ENCODE measurements at regions not wholly inside any gene's neighbourhood (a gene's known extent, or its start where the extent isn't known, plus 50 kb on each side); places are given as distances from the start of the nearest gene placed in this dataset.
"Not testable (repeated sequence)": the region's sequence is repeated elsewhere in the genome, so short reads cannot be mapped to it uniquely, and the experiment has no call there.

DNA sequence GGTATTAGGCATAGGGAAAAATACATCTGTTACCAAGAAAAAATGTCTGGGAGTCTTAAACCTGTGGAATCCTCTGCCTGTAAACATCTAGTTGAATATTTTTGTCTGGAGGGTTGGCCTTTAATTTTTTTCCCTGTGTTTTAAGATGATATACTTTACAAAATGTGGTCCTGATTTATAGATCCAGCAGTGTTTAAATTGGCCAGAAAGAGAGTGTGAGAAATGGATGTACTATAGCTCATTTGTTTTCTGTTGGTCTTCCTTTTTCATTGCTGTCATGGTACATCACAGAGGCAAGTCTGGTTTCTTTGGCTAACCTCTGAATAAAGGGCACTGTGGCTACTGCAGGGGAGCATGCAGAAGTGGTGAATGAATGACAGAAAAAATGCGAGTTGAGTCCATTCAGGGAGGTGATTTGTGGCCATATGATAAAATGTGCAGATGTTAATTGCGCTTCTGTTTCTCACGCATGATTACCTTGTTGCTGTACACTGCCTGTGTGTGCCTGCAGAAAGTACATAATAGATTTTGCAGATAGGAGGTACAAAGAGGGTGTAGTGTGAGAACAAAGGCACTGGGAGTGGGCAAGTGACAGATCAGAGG lies 150.0 kb downstream of the NFKBIZ start:
- no peak for DNase-seq

DNA sequence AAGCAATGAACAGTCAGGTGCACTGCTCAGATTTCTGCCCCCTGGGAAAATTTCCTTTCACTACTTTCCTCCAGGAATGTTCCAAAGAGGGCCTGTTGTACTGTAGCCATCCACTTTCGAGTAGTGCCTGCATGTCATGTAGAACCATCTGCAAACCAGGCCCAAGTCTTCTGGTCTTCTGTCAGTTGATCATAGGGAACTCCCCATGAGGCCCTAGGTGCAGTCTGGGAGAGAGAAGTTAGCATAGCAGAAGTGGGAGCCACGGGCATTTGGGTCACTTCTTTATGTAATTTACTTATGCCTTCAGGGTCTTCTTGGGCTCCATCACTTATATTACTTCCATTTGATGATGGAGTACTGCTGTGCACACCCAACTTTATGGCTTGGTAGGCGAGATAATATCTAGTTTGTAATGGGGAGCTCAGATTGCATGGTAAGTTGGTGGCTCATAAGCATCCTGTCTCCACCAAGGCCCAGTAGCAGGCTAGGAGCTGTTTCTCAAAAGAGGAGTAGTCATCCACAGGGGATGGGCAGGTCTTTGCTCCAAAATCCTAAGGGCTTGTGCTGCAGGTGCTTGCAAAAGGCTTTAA lies 151.4 kb downstream of the NFKBIZ start:
- DNase-seq: no peak

DNA sequence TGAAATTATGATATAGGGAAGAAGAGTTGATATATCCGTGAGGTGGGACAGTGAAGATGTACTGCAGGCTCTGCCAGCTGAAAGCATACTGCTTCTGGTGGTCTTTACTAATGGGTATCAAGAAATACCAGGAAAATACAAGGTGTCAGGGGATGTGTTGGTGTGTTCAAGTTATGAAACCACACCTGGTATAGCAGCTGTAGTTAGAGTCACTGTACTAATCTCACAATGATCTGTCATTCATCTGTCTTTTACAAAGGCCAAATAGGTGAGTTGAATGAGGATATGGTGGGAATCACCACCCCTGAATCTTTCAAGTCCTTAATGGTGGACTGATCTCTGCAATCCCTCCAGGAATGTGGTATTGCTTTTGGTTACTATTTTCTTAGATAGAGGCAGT lies 152.7 kb downstream of the NFKBIZ start:
- DNase-seq: no peak

DNA sequence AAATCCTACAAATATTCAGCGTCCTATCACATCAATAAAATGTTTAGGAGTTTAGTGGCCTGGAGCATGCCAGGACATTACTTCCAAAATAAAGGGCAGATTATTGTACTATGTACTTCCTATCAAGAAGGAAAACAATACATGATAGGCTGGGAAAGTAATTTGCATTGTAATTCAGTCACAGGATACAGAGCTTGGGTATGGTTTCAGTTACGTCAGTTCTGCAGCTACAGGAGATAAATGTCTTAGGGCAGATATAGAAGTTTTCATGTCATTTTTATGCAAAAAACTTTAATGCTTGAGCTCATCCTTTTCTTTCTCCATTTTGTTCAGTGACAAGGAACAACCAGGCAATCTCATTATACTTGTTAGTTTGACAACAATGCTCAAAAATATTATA lies 155.2 kb downstream of the NFKBIZ start:
- no peak for DNase-seq

DNA sequence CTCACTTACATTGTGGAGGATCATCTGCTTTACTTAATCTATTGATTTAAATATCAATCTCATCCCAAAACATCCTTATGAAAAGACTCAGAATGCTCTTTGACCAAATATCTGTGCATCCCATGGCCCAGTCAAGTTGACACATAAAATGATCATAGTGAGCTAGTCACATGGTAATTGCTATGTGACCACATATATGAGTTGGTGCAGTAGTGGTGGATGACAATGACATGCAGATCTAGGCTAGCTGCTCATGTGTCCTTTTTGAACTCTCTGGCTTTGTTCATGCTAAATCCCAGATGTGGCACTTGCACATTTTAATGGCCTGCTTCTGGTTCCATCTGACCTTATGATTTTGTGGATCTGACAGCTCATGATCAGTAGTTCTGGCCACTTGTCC lies 156.2 kb downstream of the NFKBIZ start:
- DNase-seq: no peak

DNA sequence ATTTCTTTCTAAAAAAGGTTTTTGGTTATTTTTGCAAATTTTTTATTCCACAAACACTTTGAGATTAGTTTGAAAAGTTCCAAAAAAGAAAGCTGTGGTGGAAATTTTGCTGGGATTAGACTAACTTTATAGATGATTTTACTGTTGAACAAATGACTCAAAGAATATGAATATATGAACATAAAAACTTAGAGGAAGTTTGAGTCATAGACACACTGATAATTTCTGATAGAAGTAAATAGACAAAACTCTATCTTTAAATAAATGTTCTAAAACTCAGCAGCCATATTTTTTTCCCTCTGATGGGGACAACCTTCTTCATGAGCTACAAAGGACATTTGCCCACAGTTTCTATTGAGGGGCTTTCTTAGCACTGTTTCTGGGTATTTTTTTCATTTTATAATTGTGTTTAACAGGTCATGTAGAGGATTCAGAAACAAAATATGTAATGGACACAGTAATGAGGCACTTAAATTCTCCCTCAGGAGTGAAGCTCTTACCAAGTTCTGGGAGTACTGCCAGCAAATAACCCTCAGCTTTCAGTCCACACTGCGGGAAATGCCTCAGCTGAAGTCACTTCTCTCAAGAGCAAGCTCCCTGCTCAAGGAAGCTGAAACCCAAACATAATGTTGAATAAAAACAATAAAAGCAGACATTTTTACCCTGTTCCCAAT lies 157.6 kb downstream of the NFKBIZ start:
- no peak for DNase-seq

DNA sequence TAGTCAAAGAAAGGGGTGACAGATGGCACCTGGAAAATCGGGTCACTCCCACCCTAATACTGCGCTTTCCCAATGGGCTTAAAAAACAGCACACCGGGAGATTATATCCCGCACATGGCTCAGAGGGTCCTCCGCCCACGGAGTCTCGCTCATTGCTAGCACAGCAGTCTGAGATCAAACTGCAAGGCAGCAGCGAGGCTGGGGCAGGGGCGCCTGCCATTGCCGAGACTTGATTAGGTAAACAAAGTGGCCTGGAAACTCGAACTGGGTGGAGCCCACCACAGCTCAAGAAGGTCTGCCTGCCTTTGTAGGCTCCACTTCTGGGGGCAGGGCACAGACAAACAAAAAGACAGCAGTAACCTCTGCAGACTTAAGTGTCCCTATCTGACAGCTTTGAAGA lies 159.1 kb downstream of the NFKBIZ start:
- not testable (repeated sequence) for DNase-seq

DNA sequence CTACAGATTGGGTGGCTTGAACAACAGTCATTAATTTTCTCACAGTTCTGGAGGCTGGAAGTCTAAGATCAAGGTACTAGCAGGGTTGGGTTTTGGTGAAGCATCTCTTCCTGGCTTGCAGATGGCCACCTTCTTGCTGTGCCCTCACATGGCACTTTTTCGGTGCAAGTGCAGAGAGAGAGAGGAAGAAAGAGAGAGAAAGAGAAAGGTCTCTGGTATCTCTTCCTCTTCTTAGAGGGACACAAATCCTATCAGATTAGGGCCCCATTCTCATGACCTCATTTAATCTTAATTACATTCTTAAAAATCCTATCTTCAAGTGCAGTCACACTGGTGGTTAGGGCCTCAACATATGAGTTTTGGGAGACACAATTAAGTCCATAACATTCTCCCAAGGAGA lies 167.1 kb downstream of the NFKBIZ start:
- no peak for DNase-seq

DNA sequence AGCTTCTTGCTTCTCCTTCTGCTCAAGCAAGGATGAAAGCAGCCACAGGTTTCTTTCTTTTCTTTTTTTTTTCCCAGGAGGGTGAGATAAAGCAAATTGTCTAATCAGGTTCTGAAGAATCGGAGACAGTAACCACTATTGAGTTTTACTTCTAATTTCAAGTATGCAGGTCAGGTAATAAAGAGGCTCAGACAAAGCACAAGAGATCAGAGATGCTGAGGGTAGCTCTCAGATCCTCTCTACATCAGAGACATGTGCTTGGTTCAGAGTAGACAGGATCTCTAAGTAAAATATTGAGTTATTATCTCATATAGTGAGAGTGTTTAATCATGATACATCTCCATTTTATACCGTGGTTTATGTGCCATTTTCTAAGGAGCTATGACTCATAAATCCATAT lies 168.5 kb downstream of the NFKBIZ start:
- DNase-seq: no peak

DNA sequence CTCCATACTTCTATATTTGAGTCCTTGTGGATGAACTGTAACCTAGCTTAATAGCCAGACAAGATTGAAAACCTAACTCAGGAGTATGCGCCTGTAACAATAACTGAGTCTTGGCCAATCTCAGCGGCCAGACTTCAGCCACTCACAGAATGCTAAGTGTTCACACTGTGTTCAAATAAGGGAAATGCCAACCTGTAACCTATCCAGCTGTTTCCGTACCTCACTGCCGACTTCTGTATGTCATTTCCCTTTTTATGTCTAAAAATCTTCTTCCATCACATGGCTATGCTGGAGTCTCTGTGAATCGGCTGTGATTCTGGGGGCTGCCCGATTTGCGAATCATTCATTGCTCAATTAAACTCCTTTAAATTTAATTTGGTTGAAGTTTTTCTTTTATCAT lies 169.2 kb downstream of the NFKBIZ start:
- no peak for DNase-seq

DNA sequence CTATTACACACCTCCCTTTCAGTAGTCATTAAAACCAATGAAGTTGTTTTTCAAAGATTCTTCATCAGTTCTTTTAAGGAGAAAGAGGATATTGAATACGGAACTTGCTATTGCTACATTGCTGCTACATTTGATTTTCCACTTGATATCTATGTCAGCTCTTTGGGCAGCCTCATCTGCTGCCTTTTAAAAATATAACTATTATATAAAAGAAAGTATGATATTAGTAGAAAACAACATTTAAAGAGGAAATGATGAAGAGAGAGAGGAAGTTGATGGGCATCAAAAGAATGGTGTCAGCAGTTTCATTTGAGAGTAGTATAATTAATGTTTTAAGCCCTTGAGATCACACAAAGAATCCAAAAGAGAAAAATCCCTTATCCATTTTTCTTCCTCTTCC lies 171.4 kb downstream of the NFKBIZ start:
- DNase-seq: no peak

DNA sequence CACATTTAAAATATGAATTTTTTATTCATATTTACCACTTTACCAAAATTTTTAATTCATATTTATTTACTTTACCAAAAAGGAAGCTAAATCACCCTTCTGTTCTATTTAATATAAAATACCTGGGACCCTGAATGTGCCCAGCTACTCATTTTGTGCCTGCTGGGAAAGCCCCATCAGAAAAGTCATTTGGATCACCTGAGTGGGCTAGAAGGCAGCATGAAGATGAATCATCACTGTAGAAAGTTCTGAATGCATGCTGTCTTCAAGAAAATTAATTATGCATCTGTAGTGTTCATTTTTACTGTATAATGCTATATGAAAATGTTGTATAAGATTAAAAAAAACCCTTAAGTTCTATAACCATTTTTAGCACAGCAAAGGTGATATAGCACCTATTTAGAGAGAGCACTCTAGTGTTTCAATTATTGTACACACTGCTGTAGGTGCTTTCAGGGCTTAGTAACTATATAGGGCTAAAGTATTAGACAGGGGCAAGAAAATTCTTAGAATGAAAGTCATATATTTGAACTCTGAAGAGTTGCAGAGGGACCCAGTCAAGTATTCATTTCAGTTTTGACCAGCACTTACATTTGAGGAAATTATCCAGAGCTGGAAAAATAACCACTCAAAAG lies 175.1 kb downstream of the NFKBIZ start:
- no peak for DNase-seq

DNA sequence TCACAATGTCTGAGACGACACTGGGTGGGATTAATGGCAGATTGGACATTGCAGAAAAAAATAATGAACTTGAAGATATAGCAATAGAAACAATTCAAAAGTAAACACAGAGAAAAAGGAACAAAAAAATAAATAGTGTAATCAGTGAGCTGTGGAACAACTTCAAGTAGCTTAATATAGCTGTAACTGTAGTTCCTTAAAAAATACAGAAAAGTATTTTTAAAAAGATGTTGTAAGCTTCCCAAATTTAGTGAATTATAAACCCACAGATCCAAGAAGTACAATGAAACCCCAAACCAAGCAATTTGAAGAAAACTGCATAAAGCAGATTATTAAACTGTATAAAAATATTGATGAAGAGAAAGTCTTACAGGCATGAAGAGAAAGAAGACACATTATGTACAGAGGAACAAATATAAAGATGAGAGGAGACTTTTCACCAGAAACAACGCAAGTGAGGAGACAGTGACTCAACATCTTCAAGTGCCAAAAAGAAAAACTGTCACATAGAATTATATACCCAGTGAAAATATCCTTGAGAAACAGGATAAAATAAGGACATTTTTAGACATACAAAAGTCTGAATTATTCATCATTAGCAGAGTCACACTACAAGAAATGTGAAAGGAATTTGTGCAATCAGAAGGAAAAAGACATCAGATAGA lies 176.4 kb downstream of the NFKBIZ start:
- DNase-seq: no peak

DNA sequence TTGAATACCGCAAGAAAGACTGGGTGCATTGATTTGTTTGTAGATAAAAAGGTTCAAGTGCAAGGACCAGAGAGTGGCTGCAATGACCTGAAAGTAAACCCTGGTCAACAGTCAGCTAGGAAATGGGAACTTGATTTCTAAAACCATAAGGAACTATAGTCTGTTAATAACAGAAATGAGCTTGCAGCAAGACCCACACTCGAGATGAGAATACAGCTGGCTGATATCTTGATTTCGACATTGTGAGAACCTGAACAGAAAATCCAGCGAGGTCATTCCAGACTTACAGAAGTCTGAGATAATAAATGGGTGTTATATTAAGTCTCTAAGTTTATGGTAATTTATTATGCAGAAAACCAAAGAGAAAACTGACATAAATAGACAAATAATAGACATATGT lies 177.3 kb downstream of the NFKBIZ start:
- no peak for DNase-seq

DNA sequence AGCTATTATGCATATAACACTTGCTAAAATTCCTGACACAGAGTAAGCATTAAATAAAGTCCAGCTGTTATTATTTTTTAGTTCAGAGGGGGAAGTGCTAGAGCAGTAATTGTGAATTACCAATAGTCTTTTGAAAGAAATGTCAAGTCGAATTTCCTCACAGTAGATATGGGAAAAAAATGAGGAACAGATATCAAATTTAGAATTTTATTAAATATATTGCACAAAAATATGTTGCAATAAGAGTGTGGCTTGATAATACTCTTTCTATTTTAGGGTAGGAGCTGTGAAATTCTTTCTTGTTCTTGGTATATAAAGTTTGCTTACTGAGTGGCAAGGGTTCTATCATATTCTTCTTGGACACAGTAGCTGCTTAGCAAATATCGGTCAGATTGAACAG lies 181.3 kb downstream of the NFKBIZ start:
- DNase-seq: no peak

DNA sequence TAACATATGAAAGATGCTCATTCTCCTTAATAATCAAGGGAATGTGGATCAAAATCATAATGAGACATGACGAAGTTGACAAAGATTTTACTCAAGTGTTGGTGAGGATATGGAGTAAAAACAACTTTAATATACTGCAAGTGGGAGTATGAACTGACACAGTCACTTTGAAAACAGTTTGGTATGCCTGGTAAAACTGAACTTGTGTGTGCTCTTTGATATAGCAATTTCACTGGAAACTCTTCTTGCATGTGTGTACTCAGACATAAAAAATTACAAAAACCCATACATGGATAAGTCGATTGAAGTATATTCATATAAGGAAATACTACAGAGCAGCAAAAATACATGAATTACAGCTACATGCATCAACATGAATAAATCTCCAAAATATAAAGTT lies 182.5 kb downstream of the NFKBIZ start:
- no peak for DNase-seq

DNA sequence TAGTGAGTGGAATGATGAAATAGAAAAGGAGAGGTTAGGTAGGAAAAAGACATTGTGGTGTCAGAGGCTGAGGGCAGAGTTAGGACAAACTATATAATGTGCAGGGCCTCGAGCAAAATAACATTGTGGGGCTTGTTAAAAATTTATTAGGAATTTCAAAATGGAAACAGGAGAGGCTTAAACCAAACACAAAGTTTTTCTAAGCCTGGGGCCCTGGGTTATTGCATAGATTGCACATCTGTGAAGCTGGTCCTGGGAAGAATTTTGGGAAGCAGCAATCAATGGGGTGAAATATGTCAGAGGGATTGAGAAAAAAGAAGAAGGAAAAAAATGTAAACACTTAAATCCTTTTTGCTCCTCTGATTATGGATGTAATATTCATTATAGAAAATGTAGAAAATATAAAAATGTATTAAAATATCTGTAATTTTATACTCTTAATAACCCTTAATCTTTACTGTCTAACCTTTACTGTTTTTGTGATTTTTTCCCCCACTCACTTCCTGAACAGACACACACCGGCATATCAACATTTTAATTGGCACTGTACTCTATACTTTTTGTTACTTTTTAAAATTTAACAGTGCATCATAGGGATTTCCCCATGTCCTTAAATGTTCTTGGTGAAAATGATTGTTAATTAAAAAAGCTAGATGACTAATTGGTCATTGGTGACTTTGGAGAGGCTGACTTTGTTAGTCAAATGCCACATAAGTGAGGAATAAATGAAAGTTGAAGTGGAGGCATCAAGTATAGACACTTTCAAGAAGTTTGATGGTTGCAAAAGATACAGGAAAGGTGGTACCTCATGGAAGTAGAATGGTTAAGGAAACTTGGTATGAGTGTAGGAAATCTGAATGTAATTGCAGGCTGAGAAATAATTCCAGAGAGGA lies 183.4 kb downstream of the NFKBIZ start:
- DNase-seq: no peak

DNA sequence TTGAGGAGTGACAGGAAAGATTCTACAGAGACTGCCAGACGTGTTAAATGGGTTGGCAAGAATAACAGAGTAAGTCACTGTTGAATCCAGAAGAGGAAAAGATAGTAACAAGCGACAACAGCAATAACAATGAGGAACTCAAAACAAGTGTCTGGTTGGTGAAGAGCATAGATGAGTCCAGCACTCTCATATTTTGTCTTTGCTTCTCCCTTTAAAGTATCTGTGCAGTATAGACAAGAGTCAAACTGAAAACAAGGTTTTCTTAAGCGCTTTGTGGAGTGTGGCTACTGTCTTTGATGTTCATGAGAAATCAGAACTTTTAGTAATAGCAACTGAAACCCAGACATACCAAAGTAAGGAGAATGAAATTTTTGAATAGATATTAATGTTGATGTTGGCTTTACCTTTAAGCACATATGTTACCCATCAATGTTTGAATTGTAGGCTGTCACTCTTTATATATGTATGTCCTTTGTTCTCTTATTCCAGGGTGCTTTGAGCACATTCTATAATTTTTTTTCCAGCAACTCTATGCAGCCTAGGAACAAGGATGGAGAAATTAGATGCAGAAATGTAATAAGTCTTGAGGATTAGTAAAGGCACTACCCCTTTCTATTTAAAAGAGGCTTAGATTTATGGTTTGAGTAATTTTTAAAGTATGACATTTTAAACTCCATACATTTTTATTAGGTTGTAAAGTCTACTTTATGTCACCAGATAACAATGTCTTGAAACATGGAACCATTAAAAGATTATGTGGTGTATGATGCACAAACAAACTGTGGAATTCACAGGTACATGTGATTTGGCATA lies 185.5 kb downstream of the NFKBIZ start:
- DNase-seq: no peak

DNA sequence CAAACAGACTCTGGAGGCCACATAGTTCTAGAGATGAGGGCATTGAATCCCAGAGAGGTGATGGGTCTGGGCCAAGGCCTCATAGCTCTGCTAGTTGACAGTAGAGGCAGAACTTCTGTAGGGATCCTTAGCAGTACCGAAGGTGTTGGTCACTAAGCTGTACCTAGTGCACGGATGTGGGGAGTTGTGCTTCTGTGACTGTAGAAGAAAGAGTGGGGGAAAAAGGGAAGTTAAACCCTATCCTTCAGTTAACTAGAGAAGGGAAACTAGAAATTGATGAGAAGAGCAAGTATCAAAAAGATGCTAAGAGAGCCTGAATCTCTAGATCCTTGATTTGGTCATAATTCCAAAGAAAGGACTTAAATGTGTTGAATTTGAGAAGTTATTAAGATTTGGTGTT lies 186.7 kb downstream of the NFKBIZ start:
- DNase-seq: no peak

DNA sequence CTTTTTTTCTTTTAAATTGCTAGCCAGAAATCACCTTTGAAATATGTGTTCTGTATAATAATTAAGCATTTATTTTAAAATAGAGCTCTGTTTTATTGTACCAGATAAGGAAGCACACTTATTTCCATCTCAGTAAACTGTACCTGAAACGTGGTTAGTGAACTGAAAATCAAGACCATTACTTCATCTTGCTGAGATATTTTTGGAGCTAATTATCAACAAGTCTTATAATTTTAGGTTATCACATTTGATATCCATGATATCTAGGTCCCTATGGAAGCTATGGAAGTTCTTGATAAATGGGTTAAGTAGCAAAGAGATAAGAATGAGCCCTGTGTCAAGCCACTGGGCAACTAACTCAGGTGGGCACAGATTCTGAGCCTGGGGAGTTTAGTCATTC lies 187.2 kb downstream of the NFKBIZ start:
- no peak for DNase-seq

DNA sequence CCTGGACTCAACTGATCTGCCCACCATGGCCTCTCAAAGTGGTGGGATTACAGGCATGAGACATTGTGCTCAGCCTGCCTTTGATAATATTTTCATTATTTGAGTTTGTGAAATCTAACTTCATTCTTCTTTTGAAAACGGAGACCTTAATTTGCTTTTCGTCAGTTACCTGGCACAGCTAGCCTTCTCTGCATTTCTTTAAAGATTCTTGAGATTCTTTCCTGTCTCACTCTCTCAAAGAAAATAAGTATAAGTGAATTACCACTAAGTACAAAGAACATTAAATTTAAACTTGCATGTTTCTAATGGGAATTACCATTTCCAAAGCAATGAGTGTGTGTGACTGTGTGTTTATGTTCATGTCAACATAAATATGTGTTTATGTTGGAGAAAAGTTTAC lies 187.9 kb downstream of the NFKBIZ start:
- DNase-seq: no peak

DNA sequence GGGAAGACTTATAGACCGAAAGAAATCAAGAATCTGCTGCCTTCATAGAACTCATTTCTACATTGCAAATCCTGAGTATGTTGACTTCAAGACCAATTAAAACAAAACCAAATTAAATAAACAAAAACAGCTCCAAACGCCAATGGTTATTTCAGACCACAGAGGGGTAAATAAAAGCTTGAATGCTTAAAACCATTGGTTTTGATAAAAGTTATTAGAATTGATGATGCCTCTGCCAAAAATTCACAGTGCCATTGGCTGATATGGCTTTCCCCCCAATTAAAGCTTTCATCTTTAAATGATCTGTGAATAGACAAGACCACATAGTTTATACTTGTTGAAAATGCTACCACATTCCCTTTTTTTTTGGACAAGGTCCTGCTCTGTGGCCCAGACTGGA lies 188.5 kb downstream of the NFKBIZ start:
- no peak for DNase-seq
